Vagina (tissue), 2 donors: ENCODE measurements at regions not wholly inside any gene's neighbourhood (a gene's known extent, or its start where the extent isn't known, plus 50 kb on each side); places are given as distances from the start of the nearest gene placed in this dataset.

Source experiments
- DNase-seq, 2 donors: peaks; one replicate each; pipeline ENCODE4 v3.0.0-alpha.2; 2017; ENCODE audit errors: extremely low spot score in 2 of 2
- H3K27ac ChIP-seq: fragments of 200-600 bp; sonication (generic); one replicate; pipeline ENCODE4 v1.5.1; 2019
- H3K27me3 ChIP-seq: fragments of 200-600 bp; sonication (generic); one replicate; pipeline ENCODE4 v1.5.1; 2019
- H3K36me3 ChIP-seq, 2 donors: fragments of 200-600 bp; sonication (generic); one replicate each; pipeline ENCODE4 v1.5.1; 2017 to 2019
- H3K4me1 ChIP-seq: fragments of 200-600 bp; sonication (generic); one replicate; pipeline ENCODE4 v1.5.1; 2019
- H3K4me3 ChIP-seq, 2 donors: fragments of 200-600 bp; sonication (generic); 1 replicate in 1 of 2; 2 replicates in 1 of 2; pipeline ENCODE4 v1.5.1; 2016 to 2019
- H3K9me3 ChIP-seq: fragments of 200-600 bp; sonication (generic); one replicate; pipeline ENCODE4 v1.5.1; 2019
- POLR2A ChIP-seq, 2 donors: fragments of 450-650 bp; IDR thresholded peaks; one replicate each; pipeline ENCODE4 v1.6.1; 2017; ENCODE audit warnings: antibody characterized with exemption in 2 of 2, mild to moderate bottlenecking in 2 of 2, moderate library complexity in 2 of 2
- POLR2AphosphoS5 ChIP-seq, 2 donors: sonication (generic); formaldehyde crosslinking; IDR thresholded peaks; one replicate each; pipeline ENCODE4 v1.9.0; 2017; ENCODE audit warnings: antibody characterized with exemption in 2 of 2, mild to moderate bottlenecking in 2 of 2, low read depth in 1 of 2; ENCODE audit not compliant: insufficient read depth in 1 of 2
- intact Hi-C: fragments of 100-400 bp; cut with DNase I; formaldehyde crosslinking; loops from one replicate; pipeline ENCODE4 v1.15.1; 2023
- TF ChIP-seq, protein P1 (sequence below), 3 experiments: fragments of 450-650 bp in 2 of 3; fragments of 200-600 bp in 1 of 3; sonication (generic) in 1 of 3; IDR thresholded peaks; one replicate each; pipeline ENCODE4 v1.5.1; 2017 to 2019; ENCODE audit warnings: antibody characterized with exemption in 3 of 3, mild to moderate bottlenecking in 2 of 3, moderate library complexity in 2 of 3

DNA sequence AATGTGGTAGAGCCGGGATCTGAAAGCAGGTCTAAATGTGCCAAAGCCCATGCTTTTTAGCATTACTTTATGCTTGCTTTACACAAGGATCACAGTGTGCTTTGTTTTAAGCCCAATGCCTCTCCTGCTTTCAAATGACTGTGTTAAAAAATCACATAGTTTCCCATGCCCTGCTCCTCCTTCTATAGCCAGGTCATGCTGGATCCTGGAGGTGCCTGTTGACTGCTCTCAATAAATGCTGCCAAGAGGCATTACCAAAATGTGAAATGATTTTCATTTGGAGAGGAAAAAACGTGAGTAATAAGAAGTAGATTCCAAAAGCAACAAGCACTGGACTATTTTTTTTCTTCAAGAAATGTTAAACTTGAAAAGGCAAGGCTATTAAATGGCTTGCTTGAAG is 420.7 kb upstream of the USP24 start:
- Histone ChIP-seq H3K27ac (peak overlapping the region; percentile 38), H3K4me1 (peaks cover 24% of the 10 kb centered on the region)
- DNase-seq = peak in 1 of 2 donors; percentile 34

DNA sequence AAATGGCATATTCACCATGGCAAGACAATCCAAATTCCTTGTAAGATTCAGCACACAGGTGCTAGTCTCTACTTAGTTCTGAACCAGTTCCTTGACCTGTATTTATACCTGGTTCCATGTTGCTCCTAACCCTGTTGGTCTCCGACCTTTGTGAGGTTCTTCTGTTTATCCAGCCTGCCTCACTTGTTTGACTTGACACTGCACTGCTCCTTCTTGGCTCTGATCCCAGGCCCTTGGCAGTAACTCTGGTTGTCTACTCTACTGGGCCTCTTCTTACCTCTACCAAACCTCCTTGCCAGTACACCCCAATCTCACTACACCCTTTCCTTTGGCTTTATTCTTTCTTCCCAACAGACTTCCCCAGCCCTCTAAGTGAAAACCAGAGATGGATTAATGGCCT is 419.4 kb upstream of the USP24 start:
- Histone ChIP-seq H3K9me3 (no peaks in the 10 kb centered on the region), H3K27me3 (no peaks in the 10 kb centered on the region), H3K36me3 (no peaks in the 10 kb centered on the region), H3K27ac (no peak overlapping the region), H3K4me3 (no peak overlapping the region), H3K4me1 (peaks cover 24% of the 10 kb centered on the region)
- TF ChIP-seq POLR2A (IDR thresholded peaks at IDR 0.05) (no peak), POLR2AphosphoS5 (IDR thresholded peaks at IDR 0.05; ENCODE audit: insufficient read depth in 1 of 2, low read depth in 1 of 2) (no peak)
- DNase-seq = peak in 1 of 2 donors; percentile 77
- intact Hi-C loops = loop anchor here (10.0 kb wide), 1 partner anchor 50 kb away; no protein-coding TSS in a partner anchor

More for the DNA sequence above, 420.7 kb upstream of the USP24 start:
- Histone ChIP-seq H3K4me3 (no peak overlapping the region), H3K36me3 (no peaks in the 10 kb centered on the region), H3K27me3 (no peaks in the 10 kb centered on the region), H3K9me3 (no peaks in the 10 kb centered on the region)
- intact Hi-C loops = loop anchor here (10.0 kb wide), 1 partner anchor 51 kb away; no protein-coding TSS in a partner anchor
- TF ChIP-seq, protein P1, sequence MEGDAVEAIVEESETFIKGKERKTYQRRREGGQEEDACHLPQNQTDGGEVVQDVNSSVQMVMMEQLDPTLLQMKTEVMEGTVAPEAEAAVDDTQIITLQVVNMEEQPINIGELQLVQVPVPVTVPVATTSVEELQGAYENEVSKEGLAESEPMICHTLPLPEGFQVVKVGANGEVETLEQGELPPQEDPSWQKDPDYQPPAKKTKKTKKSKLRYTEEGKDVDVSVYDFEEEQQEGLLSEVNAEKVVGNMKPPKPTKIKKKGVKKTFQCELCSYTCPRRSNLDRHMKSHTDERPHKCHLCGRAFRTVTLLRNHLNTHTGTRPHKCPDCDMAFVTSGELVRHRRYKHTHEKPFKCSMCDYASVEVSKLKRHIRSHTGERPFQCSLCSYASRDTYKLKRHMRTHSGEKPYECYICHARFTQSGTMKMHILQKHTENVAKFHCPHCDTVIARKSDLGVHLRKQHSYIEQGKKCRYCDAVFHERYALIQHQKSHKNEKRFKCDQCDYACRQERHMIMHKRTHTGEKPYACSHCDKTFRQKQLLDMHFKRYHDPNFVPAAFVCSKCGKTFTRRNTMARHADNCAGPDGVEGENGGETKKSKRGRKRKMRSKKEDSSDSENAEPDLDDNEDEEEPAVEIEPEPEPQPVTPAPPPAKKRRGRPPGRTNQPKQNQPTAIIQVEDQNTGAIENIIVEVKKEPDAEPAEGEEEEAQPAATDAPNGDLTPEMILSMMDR (IDR thresholded peaks at IDR 0.05) = no peak
- no peak for TF ChIP-seq POLR2AphosphoS5 (IDR thresholded peaks at IDR 0.05; ENCODE audit: insufficient read depth in 1 of 2, low read depth in 1 of 2)

DNA sequence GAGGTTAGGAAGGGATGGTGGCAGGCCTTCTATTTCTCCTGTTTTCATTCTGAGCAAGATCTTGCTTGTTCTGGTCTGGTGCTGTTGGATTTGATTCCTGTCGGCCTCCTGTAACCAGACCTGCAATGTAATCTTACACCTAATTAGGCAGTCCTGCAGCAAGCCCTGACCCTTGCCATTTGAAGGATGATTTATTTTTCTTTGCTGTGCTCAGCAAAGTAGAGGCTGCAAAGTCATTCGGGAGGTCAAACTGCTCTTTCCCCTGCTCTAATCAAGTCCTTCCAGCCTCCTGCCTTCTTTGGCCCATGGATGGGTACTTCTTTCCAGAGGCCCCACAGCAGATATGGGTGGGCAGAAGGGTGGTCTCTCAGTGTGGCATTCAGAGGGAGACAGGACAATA is 417.7 kb upstream of the USP24 start:
- H3K4me1 ChIP-seq = peaks cover 24% of the 10 kb centered on the region
- H3K27ac ChIP-seq = peak overlapping the region; percentile 30
- no peaks in the 10 kb centered on the region for H3K27me3 ChIP-seq
- no peaks in the 10 kb centered on the region for H3K9me3 ChIP-seq
- H3K36me3 ChIP-seq = no peaks in the 10 kb centered on the region
- H3K4me3 ChIP-seq = no peak overlapping the region
- intact Hi-C loops = loop anchor here (10.0 kb wide), 1 partner anchor 48 kb away; no protein-coding TSS in a partner anchor
- TF ChIP-seq, protein P1 (IDR thresholded peaks at IDR 0.05) = no peak
- no peak for TF ChIP-seq POLR2AphosphoS5 (IDR thresholded peaks at IDR 0.05; ENCODE audit: insufficient read depth in 1 of 2, low read depth in 1 of 2)
- TF ChIP-seq POLR2A (IDR thresholded peaks at IDR 0.05) = no peak
- DNase-seq = peak in 1 of 2 donors; percentile 64

DNA sequence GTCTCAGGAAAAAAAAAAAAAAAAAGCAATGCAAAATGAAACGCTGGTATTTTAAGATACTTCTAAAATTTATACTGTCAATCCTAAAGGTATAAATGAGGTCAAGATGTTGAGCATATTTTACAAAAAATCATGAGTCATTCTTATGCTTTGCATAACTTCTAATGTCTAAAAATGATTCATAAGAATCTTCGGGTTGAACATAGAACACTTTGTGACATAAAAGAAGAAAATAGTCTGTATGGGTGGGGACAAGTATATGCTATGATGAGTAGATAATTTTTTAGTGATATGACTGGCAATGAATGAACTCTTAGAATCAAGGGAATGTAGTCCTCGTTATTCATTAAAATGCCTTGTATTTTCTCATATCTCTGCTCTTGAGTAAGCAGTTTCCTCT is 416.9 kb upstream of the USP24 start:
- no peak for TF ChIP-seq POLR2A (IDR thresholded peaks at IDR 0.05)
- TF ChIP-seq, protein P1 (IDR thresholded peaks at IDR 0.05) = no peak
- TF ChIP-seq POLR2AphosphoS5 (IDR thresholded peaks at IDR 0.05; ENCODE audit: insufficient read depth in 1 of 2, low read depth in 1 of 2) = no peak

DNA sequence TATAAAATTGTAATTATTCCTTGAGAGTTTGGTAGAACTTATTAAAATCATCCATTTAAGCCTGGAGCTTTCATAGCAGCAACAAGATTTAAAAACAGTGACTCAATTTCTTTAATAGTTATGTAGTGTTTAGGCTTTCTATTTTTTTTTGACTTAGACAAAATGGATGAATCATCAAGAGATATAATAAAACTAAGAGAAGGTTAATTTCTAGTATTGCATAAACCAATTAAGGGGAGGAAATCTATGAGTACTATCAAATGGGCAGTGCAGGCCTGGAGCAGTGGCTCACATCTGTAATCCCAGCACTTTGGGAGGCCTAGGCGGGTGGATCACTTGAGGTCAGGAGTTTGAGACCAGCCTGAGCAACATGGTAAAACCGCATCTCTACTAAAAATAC is 416.3 kb upstream of the USP24 start:
- H3K4me1 ChIP-seq = peaks cover 24% of the 10 kb centered on the region
- no peak overlapping the region for H3K4me3 ChIP-seq
- intact Hi-C loops = loop anchor here (10.0 kb wide), 1 partner anchor 47 kb away; no protein-coding TSS in a partner anchor
- no peaks in the 10 kb centered on the region for H3K36me3 ChIP-seq
- peak overlapping the region; percentile 15 for H3K27ac ChIP-seq
- DNase-seq = peak in 1 of 2 donors; percentile 62
- H3K9me3 ChIP-seq = no peaks in the 10 kb centered on the region
- TF ChIP-seq POLR2AphosphoS5 (IDR thresholded peaks at IDR 0.05; ENCODE audit: insufficient read depth in 1 of 2, low read depth in 1 of 2) (no peak), POLR2A (IDR thresholded peaks at IDR 0.05) (no peak)
- TF ChIP-seq, protein P1 (IDR thresholded peaks at IDR 0.05) = no peak
- no peaks in the 10 kb centered on the region for H3K27me3 ChIP-seq

More for the DNA sequence above, 416.9 kb upstream of the USP24 start:
- Histone ChIP-seq H3K36me3 (no peaks in the 10 kb centered on the region), H3K4me3 (no peak overlapping the region), H3K27ac (peak overlapping the region; percentile 30), H3K27me3 (no peaks in the 10 kb centered on the region), H3K4me1 (peaks cover 24% of the 10 kb centered on the region), H3K9me3 (no peaks in the 10 kb centered on the region)
- intact Hi-C loops = loop anchor here (10.0 kb wide), 1 partner anchor 47 kb away; no protein-coding TSS in a partner anchor
- DNase-seq = no peak
